GM12873 (cell line): ENCODE measurements at regions not wholly inside any gene's neighbourhood (a gene's known extent, or its start where the extent isn't known, plus 50 kb on each side); places are given as distances from the start of the nearest gene placed in this dataset.

ENCODE experiments used
- TF ChIP-seq, protein P1 (sequence below): IDR thresholded peaks from 2 replicates; pipeline ENCODE4 v1.5.1; 2012; ENCODE audit warnings: low read depth, mild to moderate bottlenecking, moderate library complexity, low read length, control low read depth; ENCODE audit not compliant: insufficient read depth; ENCODE audit errors: missing control alignments

GRCh38 chrX:140110081-140110650, 144.8 kb upstream of the CXorf66 start:
- TF ChIP-seq, protein P1, sequence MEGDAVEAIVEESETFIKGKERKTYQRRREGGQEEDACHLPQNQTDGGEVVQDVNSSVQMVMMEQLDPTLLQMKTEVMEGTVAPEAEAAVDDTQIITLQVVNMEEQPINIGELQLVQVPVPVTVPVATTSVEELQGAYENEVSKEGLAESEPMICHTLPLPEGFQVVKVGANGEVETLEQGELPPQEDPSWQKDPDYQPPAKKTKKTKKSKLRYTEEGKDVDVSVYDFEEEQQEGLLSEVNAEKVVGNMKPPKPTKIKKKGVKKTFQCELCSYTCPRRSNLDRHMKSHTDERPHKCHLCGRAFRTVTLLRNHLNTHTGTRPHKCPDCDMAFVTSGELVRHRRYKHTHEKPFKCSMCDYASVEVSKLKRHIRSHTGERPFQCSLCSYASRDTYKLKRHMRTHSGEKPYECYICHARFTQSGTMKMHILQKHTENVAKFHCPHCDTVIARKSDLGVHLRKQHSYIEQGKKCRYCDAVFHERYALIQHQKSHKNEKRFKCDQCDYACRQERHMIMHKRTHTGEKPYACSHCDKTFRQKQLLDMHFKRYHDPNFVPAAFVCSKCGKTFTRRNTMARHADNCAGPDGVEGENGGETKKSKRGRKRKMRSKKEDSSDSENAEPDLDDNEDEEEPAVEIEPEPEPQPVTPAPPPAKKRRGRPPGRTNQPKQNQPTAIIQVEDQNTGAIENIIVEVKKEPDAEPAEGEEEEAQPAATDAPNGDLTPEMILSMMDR, result no peak

GRCh38 chrX:140104760-140105159, 139.4 kb upstream of the CXorf66 start:
- TF ChIP-seq, protein P1, result no peak

GRCh38 chrX:140099221-140099620, 133.9 kb upstream of the CXorf66 start:
- TF ChIP-seq, protein P1, result no peak

DNA sequence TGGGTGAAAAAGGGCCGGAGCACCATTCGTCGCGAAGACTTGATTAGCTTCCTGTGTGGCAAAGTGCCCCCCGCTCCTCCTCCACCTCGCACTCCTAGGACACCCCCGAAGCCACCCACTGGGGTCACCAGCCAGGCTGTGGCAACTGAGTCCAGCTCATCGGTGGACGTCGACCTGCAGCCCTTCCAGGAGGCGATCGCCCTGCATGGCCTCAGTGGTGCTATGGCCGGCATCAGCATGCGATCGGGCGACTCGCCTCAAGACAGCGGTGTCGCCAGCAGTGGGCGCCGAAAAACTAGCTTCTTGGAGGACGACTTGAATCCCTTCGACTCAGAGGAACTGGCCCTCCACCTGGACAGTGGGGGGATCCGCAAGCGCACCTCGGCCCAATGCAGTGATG, 126.8 kb upstream of the CXorf66 start:
- TF ChIP-seq, protein P1, result no peak

GRCh38 chrX:140091125-140091886, 126.0 kb upstream of the CXorf66 start:
- TF ChIP-seq, protein P1, result no peak

DNA sequence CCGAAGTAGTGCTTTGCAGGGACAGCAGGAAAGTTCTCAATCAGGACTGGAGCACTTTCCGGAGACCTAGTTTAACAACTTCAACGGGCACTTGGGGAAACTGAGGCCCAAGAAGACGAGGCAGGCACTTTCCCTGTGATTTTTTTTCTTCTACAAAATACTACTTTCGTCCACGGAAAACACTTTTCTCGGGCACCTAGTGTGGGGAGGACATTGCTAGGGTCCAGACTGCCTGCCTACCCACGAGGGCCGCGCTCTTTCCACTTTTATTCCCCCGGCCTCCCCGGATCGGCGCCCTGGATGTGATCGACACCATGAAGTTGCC, 125.4 kb upstream of the CXorf66 start:
- TF ChIP-seq, protein P1, result no peak

DNA sequence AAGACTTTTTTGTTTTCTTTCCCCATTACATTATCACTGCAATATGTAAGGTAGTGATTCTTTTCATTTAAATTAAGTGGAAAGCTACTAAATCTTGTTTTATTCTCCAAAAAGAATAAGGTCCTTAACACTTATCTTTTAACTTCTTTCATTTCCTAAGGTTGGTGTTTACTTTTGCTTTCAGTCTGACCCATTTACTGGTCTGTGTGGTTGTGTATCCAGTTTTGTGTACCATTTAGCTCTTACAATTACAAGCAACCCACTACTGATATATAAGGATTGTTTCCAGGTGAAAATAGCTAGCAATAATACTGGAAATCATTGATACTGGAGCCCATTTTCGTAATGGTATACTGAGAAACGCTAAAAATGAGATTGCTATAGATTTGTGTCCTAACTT, 123.1 kb upstream of the CXorf66 start:
- TF ChIP-seq, protein P1, result no peak
